ENCODE measurements at regions not wholly inside any gene's neighbourhood (a gene's known extent, or its start where the extent isn't known, plus 50 kb on each side); places are given as distances from the start of the nearest gene placed in this dataset.

DNA sequence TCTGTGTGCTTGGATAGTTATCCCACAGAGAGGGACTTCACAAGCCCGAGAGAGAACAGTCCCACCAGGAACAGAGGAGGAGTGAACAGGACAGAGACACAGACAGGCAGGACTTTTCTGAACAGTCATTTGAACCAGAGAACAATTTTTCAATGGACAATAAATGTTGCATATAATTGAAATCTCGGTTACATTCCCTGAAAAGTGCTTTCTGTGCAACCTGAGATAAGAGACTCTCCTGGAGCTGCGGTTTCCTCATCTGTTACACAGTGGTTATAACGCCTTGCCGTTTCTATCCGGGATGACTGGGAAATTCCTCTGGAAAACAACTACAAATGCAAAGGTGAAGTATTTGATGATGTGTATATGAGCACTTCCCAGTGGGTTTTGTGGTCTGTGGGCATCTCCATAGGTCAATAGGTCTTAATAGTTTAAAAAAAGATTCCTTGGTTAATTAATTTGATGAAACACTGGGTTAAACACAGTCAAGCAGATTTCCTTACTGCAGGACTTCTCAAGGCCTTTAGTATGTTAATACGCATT is 87.2 kb upstream of the HPCAL1 start:
- Mint-ChIP-seq H3K4me3 (no peak overlapping the region), H3K4me1 (no peaks in the 10 kb centered on the region), H3K27ac (no peak overlapping the region), H3K9me3 (no peaks in the 10 kb centered on the region), H3K27me3 (no peaks in the 10 kb centered on the region), H3K36me3 (no peaks in the 10 kb centered on the region)

DNA sequence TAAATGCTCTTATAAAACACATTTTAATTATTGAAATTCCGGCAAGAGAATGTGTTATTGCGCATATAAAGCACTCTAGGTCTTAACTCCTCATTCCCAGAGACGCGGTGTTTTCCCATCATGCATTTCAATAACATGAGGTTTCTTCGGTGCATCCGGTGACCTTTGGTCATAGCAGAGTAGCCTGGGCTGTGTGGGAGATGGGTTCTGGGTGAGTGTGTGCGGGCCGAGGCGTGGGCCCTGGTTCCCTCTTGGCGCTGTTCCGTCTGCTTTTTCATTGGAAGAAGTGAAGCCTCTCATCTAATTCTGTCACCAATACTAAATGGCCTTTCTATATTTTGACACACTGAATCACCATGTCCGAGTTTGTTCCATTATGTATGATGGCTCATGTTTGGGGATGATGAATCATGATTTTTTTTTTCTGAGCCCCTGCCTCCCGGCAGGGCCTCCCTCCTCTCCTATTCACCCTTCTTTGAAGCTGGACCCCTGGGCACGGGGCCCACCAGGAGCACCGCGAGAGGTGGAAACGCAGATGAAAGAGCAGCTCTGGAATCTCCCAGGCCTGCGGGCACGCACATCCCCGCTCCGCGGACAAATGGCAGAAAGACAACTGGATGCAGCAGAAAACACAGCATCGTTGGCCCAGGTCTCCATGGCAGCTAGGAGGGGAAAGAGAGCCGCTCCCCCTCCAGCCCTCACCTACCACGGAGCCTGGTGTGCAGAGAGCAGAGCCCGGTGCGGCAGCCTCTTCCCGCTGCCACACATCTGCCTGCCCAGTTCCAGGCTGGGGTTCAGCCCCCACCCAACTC is 85.8 kb upstream of the HPCAL1 start:
- H3K4me3 Mint-ChIP-seq: no peak overlapping the region
- H3K4me1 Mint-ChIP-seq: no peaks in the 10 kb centered on the region
- H3K36me3 Mint-ChIP-seq: no peaks in the 10 kb centered on the region
- no peaks in the 10 kb centered on the region for H3K9me3 Mint-ChIP-seq
- no peak overlapping the region for H3K27ac Mint-ChIP-seq
- H3K27me3 Mint-ChIP-seq: no peaks in the 10 kb centered on the region

DNA sequence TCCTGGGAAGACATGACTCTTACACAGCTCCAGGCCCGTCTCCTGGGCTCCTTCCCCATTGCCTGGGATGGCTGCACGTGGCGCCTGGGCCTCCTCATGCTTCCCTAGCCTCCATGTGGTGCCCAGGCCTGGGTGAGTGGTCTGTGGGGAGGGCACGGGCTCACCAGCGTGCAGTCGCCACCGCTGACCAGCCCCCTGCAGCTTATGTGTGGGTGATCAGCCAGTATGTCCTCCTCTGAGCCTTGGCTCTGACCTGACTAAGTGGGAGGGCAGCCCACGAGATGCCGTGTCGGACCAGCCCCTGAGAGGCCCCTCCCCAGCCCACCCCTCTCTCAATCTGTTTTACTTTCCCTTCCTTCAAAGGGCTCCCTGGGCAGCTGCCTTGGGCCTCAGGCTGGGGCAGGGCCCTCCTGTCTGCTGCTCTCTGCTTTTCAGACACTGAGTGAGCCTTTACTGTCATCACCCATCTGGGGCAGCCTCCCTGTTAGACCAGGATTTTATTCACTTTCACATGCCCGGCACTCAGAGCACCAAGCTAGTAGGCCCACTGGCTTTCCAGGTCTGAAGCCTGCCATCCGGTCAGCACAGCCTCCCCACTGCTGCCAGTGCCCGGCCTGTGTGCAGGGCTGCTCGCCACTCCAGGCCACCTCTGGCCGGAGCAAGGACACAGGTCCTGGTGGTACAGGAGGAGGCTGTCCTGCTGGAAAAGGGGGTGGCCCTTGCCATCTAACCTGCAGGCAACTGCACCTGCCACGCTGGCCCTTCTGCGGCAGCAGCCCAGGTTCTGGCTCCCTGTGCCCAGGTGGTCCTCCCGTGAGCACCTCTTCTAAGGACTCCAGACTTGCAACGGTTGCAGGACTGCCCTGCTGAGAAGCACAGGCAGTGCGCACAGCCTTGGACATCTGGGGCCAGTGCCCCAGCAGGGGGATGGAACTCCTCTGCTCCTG is 84.9 kb upstream of the HPCAL1 start:
- no peak overlapping the region for H3K4me3 Mint-ChIP-seq
- no peaks in the 10 kb centered on the region for H3K36me3 Mint-ChIP-seq
- H3K4me1 Mint-ChIP-seq: no peaks in the 10 kb centered on the region
- H3K27ac Mint-ChIP-seq: no peak overlapping the region
- H3K27me3 Mint-ChIP-seq: no peaks in the 10 kb centered on the region
- no peaks in the 10 kb centered on the region for H3K9me3 Mint-ChIP-seq

DNA sequence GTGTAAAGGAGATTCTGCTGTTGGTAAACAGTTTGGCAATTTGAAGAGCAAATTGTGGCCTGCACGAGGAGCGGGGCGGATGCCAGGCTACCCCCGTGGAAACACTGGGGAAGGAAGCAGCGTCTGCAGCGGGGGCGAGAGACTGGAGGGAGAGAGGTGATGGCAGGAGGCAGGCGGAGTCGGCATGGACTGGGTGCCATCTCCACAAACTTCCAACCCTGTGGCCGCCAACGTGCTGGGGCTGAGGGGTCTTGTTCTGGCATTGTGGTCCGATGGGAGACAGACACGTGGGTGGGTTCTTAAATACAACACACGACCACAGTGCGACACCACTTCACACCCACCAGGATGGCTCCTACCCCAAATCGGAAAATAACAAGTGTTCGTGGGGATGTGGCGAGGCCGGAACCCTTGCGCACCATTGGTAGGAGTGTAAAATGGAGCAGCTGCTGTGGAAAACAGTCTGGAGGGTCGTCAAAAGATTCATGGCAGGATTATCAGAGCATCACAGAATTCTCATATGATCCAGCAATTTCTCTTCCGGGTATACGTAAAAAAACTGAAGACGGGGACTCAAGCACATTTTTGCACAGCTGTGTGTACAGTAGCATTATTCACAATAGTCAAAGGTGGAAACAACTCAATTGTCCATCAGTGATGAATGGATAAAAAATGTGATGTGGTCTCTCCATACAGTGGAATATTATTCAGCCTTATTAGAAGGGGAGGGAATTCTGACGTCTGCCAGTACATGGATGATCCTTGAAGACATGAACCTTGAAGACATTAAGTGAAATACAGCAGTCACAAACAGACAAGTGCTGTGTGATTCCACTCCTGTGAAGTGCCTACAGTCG is 82.4 kb upstream of the HPCAL1 start:
- Mint-ChIP-seq H3K27me3 (no peaks in the 10 kb centered on the region), H3K27ac (no peak overlapping the region), H3K4me1 (no peaks in the 10 kb centered on the region), H3K9me3 (no peaks in the 10 kb centered on the region), H3K36me3 (no peaks in the 10 kb centered on the region), H3K4me3 (no peak overlapping the region)

DNA sequence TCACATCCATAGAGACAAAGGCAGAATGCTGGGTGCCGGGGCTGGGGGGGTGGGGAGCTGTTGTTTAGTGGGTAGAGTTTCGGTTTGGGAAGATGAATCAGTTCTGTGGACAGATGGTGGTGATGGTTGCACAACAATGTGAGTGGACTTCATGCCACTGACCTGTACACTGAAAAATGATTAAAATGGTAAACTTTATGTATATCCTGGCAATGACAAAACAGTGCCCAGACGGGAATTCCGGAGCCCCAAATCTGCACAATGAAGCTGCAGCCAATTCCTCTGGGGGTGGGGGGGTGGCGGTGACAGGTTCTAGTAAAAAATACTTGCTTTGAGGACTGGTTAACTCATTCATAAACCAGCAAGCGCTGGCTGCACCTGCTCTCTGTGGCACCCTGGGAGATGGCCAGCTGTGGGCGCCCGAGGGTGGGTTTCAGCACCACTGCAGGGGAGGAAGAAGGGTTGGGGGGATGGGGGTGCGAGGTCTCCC is 81.8 kb upstream of the HPCAL1 start:
- Mint-ChIP-seq H3K27me3 (no peaks in the 10 kb centered on the region), H3K27ac (no peak overlapping the region), H3K4me3 (no peak overlapping the region), H3K4me1 (no peaks in the 10 kb centered on the region), H3K36me3 (no peaks in the 10 kb centered on the region), H3K9me3 (no peaks in the 10 kb centered on the region)

DNA sequence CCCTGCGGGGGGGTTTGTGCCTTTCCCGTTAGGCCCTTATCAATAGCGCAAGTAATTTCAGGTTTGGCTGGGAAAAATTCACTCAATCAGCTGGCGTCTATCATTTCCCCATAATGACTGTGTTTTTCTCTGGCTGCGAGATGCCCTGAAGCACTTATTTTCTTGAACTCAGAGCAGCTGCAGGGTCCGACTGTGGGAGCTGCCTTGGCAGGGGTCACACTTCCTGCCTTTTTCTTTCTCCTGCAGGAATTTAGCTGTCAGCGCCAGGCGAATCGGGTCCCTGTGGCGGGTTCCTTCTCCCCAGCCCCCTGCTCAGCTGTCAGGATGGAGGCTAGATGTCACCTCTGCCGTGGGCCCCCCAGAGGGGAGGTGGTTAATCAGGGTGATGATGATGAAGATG is 81.3 kb upstream of the HPCAL1 start:
- H3K27ac Mint-ChIP-seq: no peak overlapping the region
- H3K9me3 Mint-ChIP-seq: no peaks in the 10 kb centered on the region
- no peaks in the 10 kb centered on the region for H3K4me1 Mint-ChIP-seq
- no peak overlapping the region for H3K4me3 Mint-ChIP-seq
- no peaks in the 10 kb centered on the region for H3K27me3 Mint-ChIP-seq
- no peaks in the 10 kb centered on the region for H3K36me3 Mint-ChIP-seq

DNA sequence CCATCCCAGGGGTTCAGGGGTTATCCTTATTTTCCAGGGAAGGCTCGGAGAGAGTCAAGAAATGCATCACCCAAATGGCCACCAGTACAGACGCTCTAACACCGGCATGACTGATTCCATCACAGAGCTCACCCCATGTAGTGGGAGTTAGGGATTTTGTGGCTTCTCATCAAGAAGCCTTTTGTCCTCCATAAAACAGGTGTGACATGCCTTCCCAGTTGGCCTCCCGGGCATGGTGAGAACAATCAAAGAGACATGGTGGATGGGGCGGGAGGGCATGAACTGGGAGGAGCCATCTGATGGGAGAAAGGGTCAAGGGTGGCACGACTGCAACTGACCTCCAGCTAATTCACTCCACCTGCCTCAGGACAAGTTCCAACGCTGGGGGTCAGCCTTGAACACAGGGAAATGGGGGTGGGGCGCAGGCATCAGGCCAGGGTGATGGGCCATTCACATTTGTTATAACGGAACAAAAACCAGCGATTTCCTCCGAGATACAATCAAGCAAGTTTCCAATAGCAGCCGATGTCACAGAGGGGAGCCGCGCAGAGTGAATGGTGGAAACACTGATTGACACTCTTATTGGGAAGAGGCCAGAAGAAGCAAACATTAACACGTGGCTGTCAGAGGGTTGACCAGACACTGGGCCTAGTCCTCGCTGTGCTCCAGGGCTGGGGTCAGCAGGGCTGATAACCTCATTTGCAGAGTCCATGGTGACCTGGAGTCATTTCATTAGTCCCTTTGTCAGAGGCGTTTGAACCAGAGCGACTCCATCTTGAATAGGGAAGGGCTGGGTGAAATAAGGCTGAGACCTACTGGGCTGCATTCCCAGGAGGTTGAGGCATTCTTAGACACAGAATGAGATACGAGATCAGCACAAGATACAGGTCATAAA is 80.5 kb upstream of the HPCAL1 start:
- Mint-ChIP-seq H3K4me3 (no peak overlapping the region), H3K27ac (no peak overlapping the region), H3K36me3 (no peaks in the 10 kb centered on the region), H3K9me3 (no peaks in the 10 kb centered on the region), H3K4me1 (no peaks in the 10 kb centered on the region), H3K27me3 (no peaks in the 10 kb centered on the region)

DNA sequence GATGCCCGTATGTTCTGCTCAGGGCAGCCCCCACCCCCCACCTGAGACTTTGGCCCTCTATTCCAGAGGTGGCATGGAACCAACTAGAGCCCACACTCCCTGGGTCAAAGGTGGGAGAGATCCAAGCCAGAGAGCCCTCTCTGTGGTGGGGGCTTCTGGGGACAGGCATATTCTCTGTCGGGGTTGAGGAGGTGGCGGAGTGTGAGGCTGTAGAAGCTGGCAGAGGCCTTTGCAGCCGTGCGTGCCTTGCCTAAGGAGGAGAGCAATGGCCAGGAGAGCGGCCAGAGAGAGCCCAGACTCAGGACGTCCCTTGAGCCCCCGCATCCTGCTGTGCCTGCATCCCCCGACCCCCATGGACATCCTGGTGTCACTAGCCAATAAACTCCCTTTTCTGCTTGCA is 79.2 kb upstream of the HPCAL1 start:
- Mint-ChIP-seq H3K9me3 (no peaks in the 10 kb centered on the region), H3K36me3 (no peaks in the 10 kb centered on the region), H3K4me1 (no peaks in the 10 kb centered on the region), H3K4me3 (no peak overlapping the region), H3K27me3 (no peaks in the 10 kb centered on the region), H3K27ac (no peak overlapping the region)

DNA sequence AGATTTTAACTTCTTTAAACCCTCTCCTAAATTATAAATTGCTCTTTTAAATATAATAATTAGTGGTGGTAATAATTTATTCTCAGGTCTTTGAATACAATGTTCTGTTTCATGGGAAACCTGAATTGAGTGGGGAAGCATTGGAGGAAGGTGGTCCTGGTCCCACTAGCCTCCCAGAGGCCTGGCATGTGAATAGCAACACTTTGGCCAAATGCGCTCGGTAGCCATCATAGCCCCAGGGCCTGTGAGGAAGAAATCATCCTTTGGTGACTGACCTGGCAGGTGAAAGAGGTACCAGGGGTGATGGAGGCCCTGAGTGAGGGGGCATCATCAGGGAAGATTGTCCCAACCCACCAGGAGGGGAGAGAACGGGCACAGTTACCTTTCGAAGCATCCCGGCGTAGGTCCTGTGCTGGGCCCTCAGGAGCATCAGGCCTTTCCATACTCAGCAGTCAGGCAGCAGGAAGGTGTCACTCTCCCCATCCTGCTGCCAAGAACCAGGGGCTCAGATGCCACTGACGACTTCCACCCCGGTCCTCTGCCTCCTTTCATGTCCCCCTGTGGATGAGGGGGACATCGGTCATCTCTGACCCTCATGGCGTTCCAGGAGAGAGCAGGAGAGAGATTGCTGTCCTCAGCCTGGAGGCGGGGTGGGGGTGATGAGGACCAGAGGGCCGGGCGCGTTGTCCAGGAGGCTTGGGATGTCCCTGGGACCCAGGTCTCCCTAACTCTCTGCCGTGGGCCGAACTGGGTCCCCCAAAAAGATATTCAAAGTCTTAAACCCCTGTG is 78.6 kb upstream of the HPCAL1 start:
- H3K27me3 Mint-ChIP-seq: no peaks in the 10 kb centered on the region
- no peaks in the 10 kb centered on the region for H3K36me3 Mint-ChIP-seq
- H3K4me1 Mint-ChIP-seq: no peaks in the 10 kb centered on the region
- no peak overlapping the region for H3K4me3 Mint-ChIP-seq
- H3K27ac Mint-ChIP-seq: no peak overlapping the region
- H3K9me3 Mint-ChIP-seq: no peaks in the 10 kb centered on the region

DNA sequence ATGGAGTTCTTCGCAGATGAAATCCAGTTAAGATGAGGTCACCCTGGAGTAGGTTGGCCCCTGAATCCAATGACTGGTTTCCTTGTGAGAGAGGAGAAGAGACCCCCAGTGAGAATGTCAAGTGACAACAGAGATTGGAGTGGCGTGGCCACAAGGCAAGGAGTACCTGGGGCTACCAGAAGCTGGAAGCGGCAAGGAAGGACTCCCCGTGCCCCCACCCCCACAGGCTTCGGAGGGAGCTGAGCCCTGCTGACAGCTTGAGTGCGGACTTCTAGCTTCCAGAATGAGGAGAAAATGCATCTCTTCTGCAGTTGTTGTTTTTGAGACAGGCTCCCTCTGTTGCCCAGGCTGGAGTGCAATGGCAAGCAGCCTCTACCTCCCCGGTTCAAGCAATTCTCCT is 78.0 kb upstream of the HPCAL1 start:
- H3K4me1 Mint-ChIP-seq: no peaks in the 10 kb centered on the region
- H3K27ac Mint-ChIP-seq: no peak overlapping the region
- H3K4me3 Mint-ChIP-seq: no peak overlapping the region
- H3K9me3 Mint-ChIP-seq: no peaks in the 10 kb centered on the region
- no peaks in the 10 kb centered on the region for H3K27me3 Mint-ChIP-seq
- H3K36me3 Mint-ChIP-seq: no peaks in the 10 kb centered on the region

DNA sequence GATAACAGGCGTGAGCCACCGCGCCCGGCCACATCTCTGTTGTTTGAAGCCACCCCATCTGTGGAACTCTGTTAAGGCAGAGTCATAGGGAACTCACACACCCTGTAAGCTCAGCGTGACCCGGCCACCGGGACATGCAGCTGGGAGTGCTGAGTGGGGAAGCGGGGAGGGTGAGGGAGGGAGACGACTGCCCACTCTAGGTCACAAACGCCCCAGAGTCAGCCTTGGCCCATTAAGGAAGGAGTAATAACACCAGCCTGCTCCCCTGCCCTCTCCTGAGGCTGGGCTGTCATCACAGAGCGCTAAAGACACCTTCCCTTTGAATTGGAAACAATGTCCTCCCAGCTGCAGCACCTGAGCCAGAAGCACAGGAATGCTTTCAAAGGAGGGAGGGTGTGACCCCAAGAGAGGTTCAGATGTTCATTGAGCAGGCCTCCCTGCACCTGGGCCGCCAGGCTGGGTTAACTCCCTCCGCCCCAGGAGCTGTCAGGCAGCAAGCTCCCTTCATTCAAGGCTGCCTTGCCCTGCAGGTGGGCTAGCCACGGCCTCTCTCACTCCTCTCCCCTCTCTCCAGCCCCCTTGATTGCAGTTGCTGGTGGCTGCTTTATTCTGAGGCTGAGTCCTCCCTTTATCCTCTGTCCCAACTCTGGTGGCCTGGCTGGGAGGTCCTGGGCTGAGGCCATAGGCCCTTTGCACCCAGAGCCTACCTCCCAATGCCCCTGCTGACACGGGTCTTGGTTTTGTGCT is 77.2 kb upstream of the HPCAL1 start:
- Mint-ChIP-seq H3K27me3 (no peaks in the 10 kb centered on the region), H3K27ac (no peak overlapping the region), H3K9me3 (no peaks in the 10 kb centered on the region), H3K4me3 (no peak overlapping the region), H3K36me3 (no peaks in the 10 kb centered on the region), H3K4me1 (no peaks in the 10 kb centered on the region)

DNA sequence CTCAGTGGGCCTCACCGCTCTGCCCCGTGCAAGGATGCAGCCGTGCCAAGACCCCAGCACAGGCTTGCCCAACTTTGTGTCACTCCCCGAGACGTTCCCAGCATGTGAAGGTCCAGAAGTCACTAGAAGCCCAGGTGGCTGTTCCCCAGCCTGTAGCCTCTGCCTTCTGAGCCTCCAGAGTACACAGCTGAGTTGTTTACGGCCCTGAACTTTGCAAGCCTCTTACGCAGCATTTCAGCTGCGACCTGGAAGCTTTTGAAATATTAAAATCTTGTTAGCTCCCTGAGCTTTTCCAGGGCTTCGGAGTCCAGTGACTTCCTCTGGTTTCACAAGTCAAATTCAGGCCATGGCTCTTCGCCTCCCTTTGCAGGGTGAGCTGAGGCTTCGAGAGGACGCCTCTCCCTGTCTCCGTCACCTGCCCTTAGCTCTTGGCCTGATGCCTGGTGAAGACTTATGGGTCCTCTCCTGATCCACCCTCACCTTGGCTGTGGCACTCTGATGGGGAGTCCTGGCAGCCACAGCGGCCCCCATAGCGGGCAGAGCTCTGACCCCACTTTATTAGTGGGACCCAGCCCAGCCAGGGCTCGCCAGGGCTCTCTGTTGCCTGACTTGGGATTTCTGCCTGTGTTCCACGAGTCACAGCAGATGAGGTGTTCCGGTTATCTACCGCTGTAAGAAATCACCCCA is 76.5 kb upstream of the HPCAL1 start:
- no peaks in the 10 kb centered on the region for H3K9me3 Mint-ChIP-seq
- no peaks in the 10 kb centered on the region for H3K27me3 Mint-ChIP-seq
- no peaks in the 10 kb centered on the region for H3K4me1 Mint-ChIP-seq
- H3K36me3 Mint-ChIP-seq: no peaks in the 10 kb centered on the region
- no peak overlapping the region for H3K4me3 Mint-ChIP-seq
- H3K27ac Mint-ChIP-seq: no peak overlapping the region
